HEK293 (cell line): ENCODE measurements at regions not wholly inside any gene's neighbourhood (a gene's known extent, or its start where the extent isn't known, plus 50 kb on each side); places are given as distances from the start of the nearest gene placed in this dataset.
A peak's percentile ranks its signal among the peaks of the same experiment; 100 is the strongest.

ENCODE experiments used
- BCL11B ChIP-seq: fragments of 450-650 bp; formaldehyde crosslinking; IDR thresholded peaks from 2 replicates; pipeline ENCODE4 v1.5.1; 2016; ENCODE audit warnings: low read depth, missing biosample characterization, missing genetic modification characterization
- IKZF3 ChIP-seq: fragments of 450-650 bp; IDR thresholded peaks from 2 replicates; pipeline ENCODE4 v1.5.0; 2018; ENCODE audit warnings: missing biosample characterization, mild to moderate bottlenecking, missing genetic modification characterization, moderate library complexity
- KLF16 ChIP-seq: fragments of 450-650 bp; formaldehyde crosslinking; IDR thresholded peaks from 2 replicates; pipeline ENCODE4 v1.5.1; 2017; ENCODE audit warnings: missing biosample characterization, missing genetic modification characterization
- KLF17 ChIP-seq: fragments of 450-650 bp; formaldehyde crosslinking; IDR thresholded peaks from 2 replicates; pipeline ENCODE4 v1.5.1; 2016; ENCODE audit warnings: missing biosample characterization, missing genetic modification characterization
- PRDM2 ChIP-seq: fragments of 450-650 bp; formaldehyde crosslinking; IDR thresholded peaks from 2 replicates; pipeline ENCODE4 v1.5.1; 2016; ENCODE audit warnings: missing biosample characterization, missing genetic modification characterization, borderline replicate concordance
- SETDB1 ChIP-seq: IDR thresholded peaks from one replicate; pipeline ENCODE4 v1.6.1; 2017; ENCODE audit warnings: mild to moderate bottlenecking, low read length, moderate library complexity, mixed read lengths; ENCODE audit not compliant: insufficient read length
- SP7 ChIP-seq: fragments of 450-650 bp; formaldehyde crosslinking; IDR thresholded peaks from 2 replicates; pipeline ENCODE4 v1.5.1; 2016; ENCODE audit warnings: missing biosample characterization, missing genetic modification characterization
- ZBTB7A ChIP-seq: fragments of 450-650 bp; formaldehyde crosslinking; IDR thresholded peaks from 2 replicates; pipeline ENCODE4 v1.5.1; 2016; ENCODE audit warnings: low read depth, missing biosample characterization, missing genetic modification characterization
- ZEB2 ChIP-seq: fragments of 450-650 bp; formaldehyde crosslinking; IDR thresholded peaks from 2 replicates; pipeline ENCODE4 v1.5.1; 2016; ENCODE audit warnings: missing biosample characterization, missing genetic modification characterization
- ZNF121 ChIP-seq: fragments of 450-650 bp; formaldehyde crosslinking; IDR thresholded peaks from 2 replicates; pipeline ENCODE4 v1.5.1; 2016; ENCODE audit warnings: missing biosample characterization, missing genetic modification characterization
- ZNF2 ChIP-seq: fragments of 450-650 bp; formaldehyde crosslinking; IDR thresholded peaks from 2 replicates; pipeline ENCODE4 v1.5.1; 2016; ENCODE audit warnings: missing biosample characterization, missing genetic modification characterization
- ZNF324 ChIP-seq: fragments of 450-650 bp; formaldehyde crosslinking; IDR thresholded peaks from 2 replicates; pipeline ENCODE4 v1.5.1; 2016; ENCODE audit warnings: missing biosample characterization, missing genetic modification characterization
- ZNF404 ChIP-seq: fragments of 450-650 bp; formaldehyde crosslinking; IDR thresholded peaks from 2 replicates; pipeline ENCODE4 v1.5.1; 2017; ENCODE audit warnings: missing biosample characterization, missing genetic modification characterization
- ZNF449 ChIP-seq: fragments of 450-650 bp; formaldehyde crosslinking; IDR thresholded peaks from 2 replicates; pipeline ENCODE4 v1.5.1; 2017; ENCODE audit warnings: missing biosample characterization, mild to moderate bottlenecking, missing genetic modification characterization, moderate library complexity
- ZNF488 ChIP-seq: fragments of 450-650 bp; formaldehyde crosslinking; IDR thresholded peaks from 2 replicates; pipeline ENCODE4 v1.5.1; 2016; ENCODE audit warnings: missing biosample characterization, missing genetic modification characterization
- ZNF530 ChIP-seq: fragments of 450-650 bp; formaldehyde crosslinking; IDR thresholded peaks from 2 replicates; pipeline ENCODE4 v1.5.1; 2016; ENCODE audit warnings: low read depth, missing biosample characterization, missing genetic modification characterization
- ZNF558 ChIP-seq: fragments of 450-650 bp; formaldehyde crosslinking; IDR thresholded peaks from 2 replicates; pipeline ENCODE4 v1.5.1; 2016; ENCODE audit warnings: missing biosample characterization, missing genetic modification characterization
- ZNF580 ChIP-seq: fragments of 450-650 bp; formaldehyde crosslinking; IDR thresholded peaks from 2 replicates; pipeline ENCODE4 v1.5.1; 2016; ENCODE audit warnings: missing biosample characterization, missing genetic modification characterization
- ZNF629 ChIP-seq: fragments of 450-650 bp; formaldehyde crosslinking; IDR thresholded peaks from 2 replicates; pipeline ENCODE4 v1.5.1; 2017; ENCODE audit warnings: missing biosample characterization, missing genetic modification characterization
- ZNF645 ChIP-seq: fragments of 450-650 bp; formaldehyde crosslinking; IDR thresholded peaks from 2 replicates; pipeline ENCODE4; 2016; ENCODE audit warnings: missing biosample characterization, missing genetic modification characterization
- ZNF654 ChIP-seq: fragments of 450-650 bp; formaldehyde crosslinking; IDR thresholded peaks from 2 replicates; pipeline ENCODE4 v1.5.1; 2016; ENCODE audit warnings: low read depth, missing biosample characterization, missing genetic modification characterization
- ZNF660 ChIP-seq: fragments of 450-650 bp; IDR thresholded peaks from 2 replicates; pipeline ENCODE4 v1.5.1; 2018; ENCODE audit warnings: missing biosample characterization, mild to moderate bottlenecking, missing genetic modification characterization
- ZNF664 ChIP-seq: fragments of 450-650 bp; formaldehyde crosslinking; IDR thresholded peaks from 2 replicates; pipeline ENCODE4 v1.5.1; 2016; ENCODE audit warnings: missing biosample characterization, missing genetic modification characterization
- ZNF692 ChIP-seq: fragments of 450-650 bp; formaldehyde crosslinking; IDR thresholded peaks from 2 replicates; pipeline ENCODE4 v1.5.1; 2016; ENCODE audit warnings: missing biosample characterization, missing genetic modification characterization

GRCh38 chr20:20860078-20860806, 147.8 kb upstream of the RALGAPA2 start (continued):
- no peak for TF ChIP-seq ZNF645
- TF ChIP-seq SP7, result 0 out of 2 replicates have a peak, but pooled peaks have one; percentile 32
- peak; percentile 48; the same call in 1 of the 2 replicates for TF ChIP-seq IKZF3 (tag by site-specific recombination)
- no peak for TF ChIP-seq ZNF664 (tag by site-specific recombination)
- TF ChIP-seq ZBTB7A (tag by site-specific recombination), result no peak
- no peak for TF ChIP-seq BCL11B
- TF ChIP-seq ZNF660 (tag by site-specific recombination), result peak; percentile 77; the same call in 1 of the 2 replicates
- no peak for TF ChIP-seq ZNF488
- no peak for TF ChIP-seq ZNF404 (tag by site-specific recombination)
- TF ChIP-seq ZNF654 (tag by site-specific recombination), result peak; percentile 91
- 0 out of 2 replicates have a peak, but pooled peaks have one; percentile 18 for TF ChIP-seq ZNF692 (tag by site-specific recombination)
- no peak for TF ChIP-seq SETDB1
- no peak for TF ChIP-seq ZNF324 (tag by site-specific recombination)
- TF ChIP-seq ZNF558 (tag by site-specific recombination), result no peak
- TF ChIP-seq KLF17, result no peak
- no peak for TF ChIP-seq KLF16 (tag by site-specific recombination)
- no peak for TF ChIP-seq PRDM2 (tag by site-specific recombination)
- TF ChIP-seq ZNF449, result no peak
- TF ChIP-seq ZNF580, result no peak
- TF ChIP-seq ZEB2 (tag by site-specific recombination), result no peak
- 0 out of 2 replicates have a peak, but pooled peaks have one; percentile 28 for TF ChIP-seq ZNF2 (tag by site-specific recombination)
- no peak for TF ChIP-seq ZNF530 (tag by site-specific recombination)
- no peak for TF ChIP-seq ZNF629
- TF ChIP-seq ZNF121 (tag by site-specific recombination), result no peak
